ENCODE measurements at regions not wholly inside any gene's neighbourhood (a gene's known extent, or its start where the extent isn't known, plus 50 kb on each side); places are given as distances from the start of the nearest gene placed in this dataset.

DNA sequence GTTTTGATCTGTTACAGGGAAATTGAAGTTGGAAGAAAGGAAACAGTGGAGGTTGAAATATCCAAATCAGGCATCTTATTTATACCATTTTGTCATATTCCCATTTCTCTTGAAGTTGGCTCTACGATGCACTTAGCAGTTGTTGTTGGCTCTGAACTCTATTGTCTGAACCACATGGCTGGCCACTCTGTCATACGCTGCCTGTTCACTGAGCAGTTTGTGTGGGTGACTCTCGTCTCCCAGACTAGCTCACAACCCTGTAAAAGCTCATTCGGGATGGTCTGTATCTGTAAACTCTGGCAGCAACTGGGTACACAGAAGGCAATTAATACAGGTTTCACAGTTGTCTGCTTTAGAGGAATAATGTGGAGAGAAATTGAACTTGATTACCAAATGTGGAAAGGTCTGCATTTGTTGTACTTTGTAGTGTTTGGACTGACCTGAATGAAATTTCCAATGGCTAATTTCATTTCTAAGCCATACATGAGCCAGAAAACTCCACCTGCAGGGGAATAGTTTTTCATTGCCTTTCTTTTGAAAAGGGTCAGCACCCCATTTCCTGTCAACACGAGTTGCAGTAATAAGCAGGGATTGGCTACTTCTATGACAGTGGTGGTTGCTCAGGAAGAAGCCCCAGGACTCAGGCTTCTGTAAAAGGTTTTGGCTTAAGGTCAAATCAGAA is 378.2 kb downstream of the OSR1 start:
- TF ChIP-seq, protein P1, sequence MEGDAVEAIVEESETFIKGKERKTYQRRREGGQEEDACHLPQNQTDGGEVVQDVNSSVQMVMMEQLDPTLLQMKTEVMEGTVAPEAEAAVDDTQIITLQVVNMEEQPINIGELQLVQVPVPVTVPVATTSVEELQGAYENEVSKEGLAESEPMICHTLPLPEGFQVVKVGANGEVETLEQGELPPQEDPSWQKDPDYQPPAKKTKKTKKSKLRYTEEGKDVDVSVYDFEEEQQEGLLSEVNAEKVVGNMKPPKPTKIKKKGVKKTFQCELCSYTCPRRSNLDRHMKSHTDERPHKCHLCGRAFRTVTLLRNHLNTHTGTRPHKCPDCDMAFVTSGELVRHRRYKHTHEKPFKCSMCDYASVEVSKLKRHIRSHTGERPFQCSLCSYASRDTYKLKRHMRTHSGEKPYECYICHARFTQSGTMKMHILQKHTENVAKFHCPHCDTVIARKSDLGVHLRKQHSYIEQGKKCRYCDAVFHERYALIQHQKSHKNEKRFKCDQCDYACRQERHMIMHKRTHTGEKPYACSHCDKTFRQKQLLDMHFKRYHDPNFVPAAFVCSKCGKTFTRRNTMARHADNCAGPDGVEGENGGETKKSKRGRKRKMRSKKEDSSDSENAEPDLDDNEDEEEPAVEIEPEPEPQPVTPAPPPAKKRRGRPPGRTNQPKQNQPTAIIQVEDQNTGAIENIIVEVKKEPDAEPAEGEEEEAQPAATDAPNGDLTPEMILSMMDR (IDR thresholded peaks at IDR 0.05; ENCODE audit: borderline replicate concordance, extremely low read depth, low read length, poor library complexity, severe bottlenecking), result no peak
- no peak for TF ChIP-seq EZH2 (IDR thresholded peaks at IDR 0.05; ENCODE audit: borderline replicate concordance, low read depth, low read length, severe bottlenecking)
